ENCODE measurements at regions not wholly inside any gene's neighbourhood (a gene's known extent, or its start where the extent isn't known, plus 50 kb on each side); places are given as distances from the start of the nearest gene placed in this dataset.

DNA sequence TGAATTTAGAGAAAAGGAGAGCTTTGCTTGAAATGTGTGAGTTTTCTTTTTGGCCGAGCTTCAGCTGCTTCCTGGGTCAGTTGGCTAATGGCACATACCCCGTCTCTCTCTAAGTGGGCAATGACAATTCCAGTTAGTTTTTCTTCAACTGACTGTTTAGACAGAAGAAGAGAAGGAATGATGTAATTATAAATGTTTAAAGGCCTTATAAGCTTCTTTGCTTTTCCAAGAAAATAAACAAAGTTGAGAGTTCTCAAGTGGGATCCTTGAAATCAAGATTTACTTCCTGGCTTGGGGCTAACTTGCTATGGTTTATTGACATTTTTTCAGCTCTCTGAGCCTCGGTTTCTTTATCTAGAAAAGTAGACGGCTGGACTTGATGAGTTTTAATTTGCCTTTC lies 794.9 kb upstream of the ACVR2A start:
- no peak for ATAC-seq (ENCODE audit: low read depth)
- ChIA-PET POLR2A (no interaction called here), CTCF (interaction anchor here (7.5 kb wide), 1 partner anchor 861 kb away, joined by 110 read pairs; no protein-coding TSS in a partner anchor)
- Histone ChIP-seq H3K9me3 (ENCODE audit: control extremely low read depth in 1 of 3, control insufficient read depth in 2 of 3, insufficient read depth in 1 of 3, low read length in 2 of 3) (peaks cover 0 to 5% (median 0%) of the 10 kb centered on the region in 3 donors), H3K4me1 (ENCODE audit: control insufficient read depth in 2 of 2, insufficient read depth in 2 of 2, low read length in 2 of 2) (no peaks in the 10 kb centered on the region), H3K27ac (ENCODE audit: low read length in 2 of 2) (no peak overlapping the region), H3K9ac (ENCODE audit: low read length) (no peak overlapping the region), H3K79me2 (ENCODE audit: control insufficient read depth, insufficient read depth, low read length) (no peaks in the 10 kb centered on the region), H4K20me1 (ENCODE audit: control insufficient read depth, insufficient read depth, low read length, poor library complexity, severe bottlenecking) (no peaks in the 10 kb centered on the region), H3K4me2 (replicated peaks; ENCODE audit: low read depth, low read length, poor library complexity, severe bottlenecking) (no peak overlapping the region), H2AFZ (ENCODE audit: insufficient read depth, low read depth, low read length, poor library complexity, severe bottlenecking) (no peak overlapping the region), H3K27me3 (replicated peaks in 1 of 4; ENCODE audit: control extremely low read depth in 1 of 4, control insufficient read depth in 3 of 4, insufficient read depth in 4 of 4, low read length in 3 of 4) (no peaks in the 10 kb centered on the region), H3K4me3 (ENCODE audit: control extremely low read depth in 1 of 5, extremely low read depth in 1 of 5, insufficient read depth in 1 of 5, low read depth in 2 of 5, low read length in 4 of 5) (no peak overlapping the region), H3K36me3 (replicated peaks in 1 of 2; ENCODE audit: control extremely low read depth in 1 of 2, control insufficient read depth in 1 of 2, extremely low read depth in 1 of 2, insufficient read depth in 2 of 2, low read length in 1 of 2) (no peaks in the 10 kb centered on the region)
- DNase-seq: no peak
- 83% methylated on average over 2 of the region's 4 CpGs for WGBS (ENCODE audit: insufficient coverage)
- Mint-ChIP-seq H3K9me3 (ENCODE audit: insufficient read depth) (no peaks in the 10 kb centered on the region), H3K27me3 (peaks cover 7% of the 10 kb centered on the region), H3K27ac (no peak overlapping the region), H3K4me1 (no peaks in the 10 kb centered on the region), H3K4me3 (no peak overlapping the region)
- no peak for TF ChIP-seq EZH2 (IDR thresholded peaks at IDR 0.05; ENCODE audit: borderline replicate concordance, insufficient read depth, low read depth, low read length, poor library complexity, severe bottlenecking)
- TF ChIP-seq, protein P1, sequence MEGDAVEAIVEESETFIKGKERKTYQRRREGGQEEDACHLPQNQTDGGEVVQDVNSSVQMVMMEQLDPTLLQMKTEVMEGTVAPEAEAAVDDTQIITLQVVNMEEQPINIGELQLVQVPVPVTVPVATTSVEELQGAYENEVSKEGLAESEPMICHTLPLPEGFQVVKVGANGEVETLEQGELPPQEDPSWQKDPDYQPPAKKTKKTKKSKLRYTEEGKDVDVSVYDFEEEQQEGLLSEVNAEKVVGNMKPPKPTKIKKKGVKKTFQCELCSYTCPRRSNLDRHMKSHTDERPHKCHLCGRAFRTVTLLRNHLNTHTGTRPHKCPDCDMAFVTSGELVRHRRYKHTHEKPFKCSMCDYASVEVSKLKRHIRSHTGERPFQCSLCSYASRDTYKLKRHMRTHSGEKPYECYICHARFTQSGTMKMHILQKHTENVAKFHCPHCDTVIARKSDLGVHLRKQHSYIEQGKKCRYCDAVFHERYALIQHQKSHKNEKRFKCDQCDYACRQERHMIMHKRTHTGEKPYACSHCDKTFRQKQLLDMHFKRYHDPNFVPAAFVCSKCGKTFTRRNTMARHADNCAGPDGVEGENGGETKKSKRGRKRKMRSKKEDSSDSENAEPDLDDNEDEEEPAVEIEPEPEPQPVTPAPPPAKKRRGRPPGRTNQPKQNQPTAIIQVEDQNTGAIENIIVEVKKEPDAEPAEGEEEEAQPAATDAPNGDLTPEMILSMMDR (IDR thresholded peaks at IDR 0.05): no peak
- intact Hi-C loops (cut with micrococcal nuclease): no loop called here

DNA sequence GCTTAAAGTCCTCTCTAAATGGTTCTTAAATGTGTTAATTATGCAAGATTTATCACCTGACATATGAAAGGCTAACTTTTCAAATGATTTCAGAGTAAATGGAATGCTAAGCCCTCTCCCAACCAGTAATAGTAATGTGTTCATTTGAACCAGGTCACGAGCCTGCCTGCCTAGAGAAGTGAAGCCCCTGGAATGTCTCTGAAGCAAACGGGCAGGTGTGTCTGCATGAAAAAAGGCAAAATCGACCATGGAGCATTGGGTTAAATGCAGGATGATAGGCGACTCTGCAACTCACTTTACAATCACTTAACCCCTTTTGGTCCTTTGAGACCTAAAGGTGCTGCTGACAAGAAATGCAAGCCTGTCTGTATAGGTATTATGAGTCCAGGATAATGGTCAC lies 798.4 kb upstream of the ACVR2A start:
- Histone ChIP-seq H3K36me3 (replicated peaks in 1 of 2; ENCODE audit: control extremely low read depth in 1 of 2, control insufficient read depth in 1 of 2, extremely low read depth in 1 of 2, insufficient read depth in 2 of 2, low read length in 1 of 2) (no peaks in the 10 kb centered on the region), H3K27me3 (replicated peaks in 1 of 4; ENCODE audit: control extremely low read depth in 1 of 4, control insufficient read depth in 3 of 4, insufficient read depth in 4 of 4, low read length in 3 of 4) (no peaks in the 10 kb centered on the region), H3K27ac (ENCODE audit: low read length in 2 of 2) (no peak overlapping the region), H3K4me2 (replicated peaks; ENCODE audit: low read depth, low read length, poor library complexity, severe bottlenecking) (no peak overlapping the region), H3K79me2 (ENCODE audit: control insufficient read depth, insufficient read depth, low read length) (no peaks in the 10 kb centered on the region), H2AFZ (ENCODE audit: insufficient read depth, low read depth, low read length, poor library complexity, severe bottlenecking) (no peak overlapping the region), H3K4me3 (ENCODE audit: control extremely low read depth in 1 of 5, extremely low read depth in 1 of 5, insufficient read depth in 1 of 5, low read depth in 2 of 5, low read length in 4 of 5) (no peak overlapping the region), H3K4me1 (ENCODE audit: control insufficient read depth in 2 of 2, insufficient read depth in 2 of 2, low read length in 2 of 2) (no peaks in the 10 kb centered on the region), H4K20me1 (ENCODE audit: control insufficient read depth, insufficient read depth, low read length, poor library complexity, severe bottlenecking) (no peaks in the 10 kb centered on the region), H3K9me3 (ENCODE audit: control extremely low read depth in 1 of 3, control insufficient read depth in 2 of 3, insufficient read depth in 1 of 3, low read length in 2 of 3) (no peaks in the 10 kb centered on the region), H3K9ac (ENCODE audit: low read length) (no peak overlapping the region)
- ChIA-PET CTCF (interaction anchor here (7.5 kb wide), 1 partner anchor 865 kb away, joined by 110 read pairs; no protein-coding TSS in a partner anchor), POLR2A (no interaction called here)
- TF ChIP-seq, protein P1 (IDR thresholded peaks at IDR 0.05): no peak
- TF ChIP-seq EZH2 (IDR thresholded peaks at IDR 0.05; ENCODE audit: borderline replicate concordance, insufficient read depth, low read depth, low read length, poor library complexity, severe bottlenecking): no peak
- Mint-ChIP-seq H3K4me3 (no peak overlapping the region), H3K4me1 (no peaks in the 10 kb centered on the region), H3K9me3 (ENCODE audit: insufficient read depth) (no peaks in the 10 kb centered on the region), H3K27ac (no peak overlapping the region), H3K27me3 (no peaks in the 10 kb centered on the region)
- WGBS (ENCODE audit: insufficient coverage): 100% methylated on average over 1 of the region's 4 CpGs
- no peak for DNase-seq
- no peak for ATAC-seq (ENCODE audit: low read depth)
- intact Hi-C loops (cut with micrococcal nuclease): no loop called here
